ENCODE measurements at regions not wholly inside any gene's neighbourhood (a gene's known extent, or its start where the extent isn't known, plus 50 kb on each side); places are given as distances from the start of the nearest gene placed in this dataset.

GRCh38 chr10:47077941-47078340 is 166.7 kb downstream of the PTPN20 start:
- no peak for DNase-seq (ENCODE audit: low spot score)

- DNase-seq (ENCODE audit: low spot score), result no peak
These were observed 167.4 kb downstream of the PTPN20 start for GRCh38 chr10:47078393-47079203.

DNA sequence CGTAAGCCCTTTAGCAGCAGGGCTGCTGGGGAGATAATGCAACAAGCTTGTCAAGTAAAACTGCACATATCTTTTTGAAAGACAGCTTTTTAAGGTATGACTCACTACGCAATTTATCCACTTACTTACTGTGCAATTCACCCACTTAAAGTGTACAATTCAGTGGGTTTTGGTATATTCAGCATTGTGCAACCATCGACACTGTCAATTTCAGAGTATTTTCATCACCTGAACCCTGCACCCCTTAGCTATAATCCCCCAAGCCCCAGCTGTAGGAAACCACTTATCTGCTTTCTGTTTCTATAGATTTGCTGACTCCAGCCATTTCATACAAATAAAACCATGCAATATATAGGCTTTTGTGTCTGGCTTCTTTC is 168.0 kb downstream of the PTPN20 start:
- no peak for DNase-seq (ENCODE audit: low spot score)

- DNase-seq (ENCODE audit: low spot score), result no peak
These were observed 170.0 kb downstream of the PTPN20 start for GRCh38 chr10:47081264-47081663.

DNA sequence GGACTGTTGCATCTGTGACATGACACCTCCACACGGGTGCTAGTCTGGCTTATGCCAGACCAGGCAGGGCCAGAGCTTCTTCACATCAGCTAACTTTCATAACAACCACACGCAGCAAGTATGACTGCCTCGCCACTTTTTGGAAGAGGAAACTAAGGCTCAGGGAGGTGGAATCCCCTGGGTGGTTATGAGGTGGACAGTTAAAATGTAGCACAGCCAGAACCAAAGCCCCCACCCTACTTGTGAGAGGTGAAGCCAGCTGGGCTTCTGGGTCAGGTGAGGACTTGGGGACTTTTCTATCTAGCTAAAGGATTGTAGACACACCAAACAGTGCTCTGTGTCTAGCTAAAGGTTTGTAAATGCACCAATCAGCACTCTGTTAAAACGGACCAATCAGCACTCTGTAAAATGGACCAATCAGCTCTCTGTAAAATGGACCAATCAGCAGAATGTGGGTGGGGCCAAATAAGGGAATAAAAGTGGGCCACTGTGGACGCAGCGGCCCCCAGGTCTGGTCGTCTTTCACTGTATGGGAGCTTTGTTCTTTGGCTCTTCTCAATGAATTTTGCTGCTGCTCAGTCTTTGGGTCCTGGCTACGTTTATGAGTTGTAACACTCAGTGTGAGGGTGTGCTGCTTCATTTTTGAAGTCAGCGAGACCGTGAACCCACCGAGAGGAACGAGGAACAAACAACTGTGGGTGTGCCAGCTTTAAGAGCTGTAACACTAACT is 171.0 kb downstream of the PTPN20 start:
- DNase-seq (ENCODE audit: low spot score), result no peak

DNA sequence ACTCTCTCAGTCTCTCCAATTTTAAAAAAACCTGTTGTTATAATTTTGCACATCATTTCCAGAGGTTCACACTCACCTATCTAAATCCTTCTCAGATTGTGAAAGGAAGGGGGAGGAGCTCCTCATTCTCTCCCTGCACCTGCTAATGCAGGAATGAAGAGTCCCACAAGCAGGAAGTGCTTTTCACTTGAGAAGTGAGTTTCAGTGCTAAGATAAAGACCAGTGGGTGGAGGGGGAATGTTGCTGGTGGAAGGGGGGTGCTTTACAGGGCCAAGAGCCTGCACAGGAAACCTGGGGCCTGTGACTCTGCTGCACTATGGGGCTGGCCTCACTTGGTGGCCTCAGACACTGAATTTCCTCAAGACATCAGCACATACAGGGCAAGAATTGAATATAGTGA is 176.4 kb downstream of the PTPN20 start:
- DNase-seq (ENCODE audit: low spot score), result no peak

- DNase-seq (ENCODE audit: low spot score), result no peak
These were observed 177.6 kb downstream of the PTPN20 start for GRCh38 chr10:47088656-47089354.

DNA sequence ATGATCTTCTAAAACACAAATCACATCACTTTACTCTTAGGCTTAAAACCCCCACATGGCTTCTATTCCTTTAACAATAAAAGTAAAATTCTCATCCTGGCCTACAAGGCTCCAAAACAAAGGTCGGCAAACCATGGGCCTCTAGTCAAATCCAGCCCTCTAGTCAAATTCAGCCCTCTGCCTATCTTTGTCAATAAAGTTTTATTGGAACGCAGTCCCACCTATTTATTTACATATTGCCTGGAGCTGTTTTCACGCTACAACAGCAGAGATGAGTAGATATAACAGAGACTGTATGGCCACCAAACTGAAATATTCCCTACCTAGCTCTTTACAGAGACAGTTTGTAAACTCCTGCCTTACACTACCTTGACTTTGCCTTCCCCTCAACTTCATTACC is 178.8 kb downstream of the PTPN20 start:
- no peak for DNase-seq (ENCODE audit: low spot score)

GRCh38 chr10:47090903-47091302 is 179.7 kb downstream of the PTPN20 start:
- DNase-seq (ENCODE audit: low spot score), result no peak

- DNase-seq (ENCODE audit: low spot score), result no peak
These were observed 180.2 kb downstream of the PTPN20 start for GRCh38 chr10:47091421-47091820.

DNA sequence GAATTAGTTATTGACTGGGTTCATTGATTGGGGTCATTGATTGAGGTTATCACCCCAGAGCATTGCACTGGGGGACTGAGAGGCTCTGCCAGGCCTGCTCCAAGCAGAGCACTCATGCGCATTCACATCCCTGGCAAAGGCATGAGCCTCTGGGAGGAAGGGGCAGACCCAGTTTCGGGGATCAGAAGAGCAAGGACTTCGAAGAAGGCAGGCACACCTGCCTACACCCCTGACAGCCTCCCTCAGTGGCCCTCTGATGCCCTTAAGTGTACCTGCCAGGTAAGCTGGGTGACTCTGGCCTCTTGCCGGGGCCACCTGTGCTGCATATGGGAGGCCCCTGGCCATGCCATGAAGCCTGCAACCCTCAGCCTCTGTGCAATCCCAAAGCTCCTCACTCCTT is 181.1 kb downstream of the PTPN20 start:
- DNase-seq (ENCODE audit: low spot score), result no peak

DNA sequence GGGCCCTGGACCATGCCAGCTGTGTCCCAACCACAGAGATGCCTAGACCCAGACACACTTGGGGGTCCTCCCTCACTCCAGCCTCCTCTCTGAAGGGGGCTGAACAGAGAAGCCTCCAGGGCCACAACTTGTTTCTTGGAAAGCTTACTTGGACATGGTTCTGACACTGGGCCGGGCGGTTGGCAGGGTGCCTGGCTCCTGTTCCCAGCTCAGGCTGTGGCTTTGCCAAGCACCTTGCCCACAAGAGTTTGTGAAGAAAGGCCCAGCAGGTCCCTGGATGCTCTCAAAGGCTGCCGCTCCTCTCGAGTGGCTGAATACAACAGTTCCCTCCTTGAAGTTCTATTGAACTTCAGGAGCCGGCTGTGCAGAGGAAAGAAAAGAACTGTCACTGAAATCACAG is 181.6 kb downstream of the PTPN20 start:
- no peak for DNase-seq (ENCODE audit: low spot score)

- DNase-seq (ENCODE audit: low spot score), result no peak
These were observed 182.9 kb downstream of the PTPN20 start for GRCh38 chr10:47094126-47094525.

DNA sequence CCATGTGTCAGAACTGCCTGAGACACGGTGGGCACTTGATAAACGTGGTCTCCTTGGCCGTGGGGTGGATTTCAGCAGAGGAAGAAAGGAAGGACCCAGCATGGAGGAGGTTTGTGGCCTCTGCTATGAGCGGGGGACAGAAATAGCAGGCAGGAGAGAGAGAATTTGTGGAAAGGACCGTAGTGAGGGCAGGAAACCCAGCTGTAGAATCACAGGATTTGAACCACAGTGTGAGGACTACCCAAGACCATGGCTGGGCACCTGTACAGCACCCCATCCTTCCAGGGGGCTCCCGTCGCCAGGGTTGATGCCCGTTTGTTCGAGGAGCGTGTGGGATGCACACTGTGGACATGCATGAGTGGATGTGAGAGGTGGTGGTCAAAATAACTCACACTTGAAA is 183.4 kb downstream of the PTPN20 start:
- DNase-seq (ENCODE audit: low spot score), result no peak

GRCh38 chr10:47095211-47095610 is 184.0 kb downstream of the PTPN20 start:
- DNase-seq (ENCODE audit: low spot score), result no peak

DNA sequence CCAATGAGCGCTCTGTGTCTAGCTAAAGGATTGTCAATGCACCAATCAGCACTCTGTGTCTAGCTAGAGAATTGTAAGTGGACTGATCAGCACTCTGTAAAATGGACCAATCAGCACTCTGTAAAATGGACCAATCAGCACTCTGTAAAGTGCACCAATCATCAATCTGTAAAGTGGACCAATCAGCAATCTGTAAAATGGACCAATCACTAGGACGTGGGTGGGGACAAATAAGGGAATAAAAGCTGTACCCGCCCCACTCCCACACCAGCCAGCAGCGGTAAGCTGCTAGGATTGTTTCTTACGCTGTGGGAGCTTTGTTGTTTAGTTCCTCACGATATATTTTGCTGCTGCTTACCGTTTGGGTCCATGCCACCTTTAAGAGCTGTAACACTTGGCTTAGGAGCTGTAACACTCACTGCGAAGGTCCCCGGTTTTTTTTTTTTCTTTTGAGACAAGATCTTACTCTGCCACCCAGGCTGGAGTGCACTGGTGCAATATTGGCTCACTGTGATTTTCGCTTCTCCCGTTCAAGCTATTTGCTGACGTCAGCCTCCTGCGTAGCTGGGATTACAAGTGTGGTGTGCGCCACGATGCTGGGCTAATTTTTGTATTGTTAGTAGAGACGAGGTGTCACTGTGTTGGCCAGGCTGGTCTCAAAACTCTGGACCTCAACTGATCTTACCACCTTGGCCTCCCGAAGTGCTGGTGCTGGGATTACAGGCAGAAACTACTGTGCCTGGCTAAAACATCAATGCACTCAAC is 184.8 kb downstream of the PTPN20 start:
- DNase-seq (ENCODE audit: low spot score), result no peak

DNA sequence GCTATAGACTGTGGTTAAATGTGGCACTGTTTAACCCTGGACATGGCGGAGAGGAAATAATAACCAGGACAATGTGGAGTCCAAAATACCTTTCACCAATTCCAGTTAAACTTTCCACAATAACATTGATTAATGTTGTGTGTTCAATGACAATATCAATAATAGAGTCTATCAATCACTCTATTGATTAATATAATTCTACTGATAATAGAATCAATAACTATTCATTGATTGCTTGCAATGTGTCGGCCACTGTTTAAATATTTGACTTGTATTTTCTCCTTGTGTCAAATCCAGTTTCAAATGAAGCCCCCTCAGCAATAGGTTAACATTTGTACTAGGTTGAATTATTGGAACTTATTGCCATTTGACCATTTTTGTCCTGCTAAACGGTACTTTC is 187.0 kb downstream of the PTPN20 start:
- no peak for DNase-seq (ENCODE audit: low spot score)

GRCh38 chr10:47098964-47099363 is 187.7 kb downstream of the PTPN20 start:
- no peak for DNase-seq (ENCODE audit: low spot score)

GRCh38 chr10:47099474-47099873 is 188.2 kb downstream of the PTPN20 start:
- DNase-seq (ENCODE audit: low spot score), result no peak

GRCh38 chr10:47101196-47101595 is 190.0 kb downstream of the PTPN20 start:
- no peak for DNase-seq (ENCODE audit: low spot score)

- no peak for DNase-seq (ENCODE audit: low spot score)
These were observed 190.6 kb downstream of the PTPN20 start for GRCh38 chr10:47101807-47102206.

DNA sequence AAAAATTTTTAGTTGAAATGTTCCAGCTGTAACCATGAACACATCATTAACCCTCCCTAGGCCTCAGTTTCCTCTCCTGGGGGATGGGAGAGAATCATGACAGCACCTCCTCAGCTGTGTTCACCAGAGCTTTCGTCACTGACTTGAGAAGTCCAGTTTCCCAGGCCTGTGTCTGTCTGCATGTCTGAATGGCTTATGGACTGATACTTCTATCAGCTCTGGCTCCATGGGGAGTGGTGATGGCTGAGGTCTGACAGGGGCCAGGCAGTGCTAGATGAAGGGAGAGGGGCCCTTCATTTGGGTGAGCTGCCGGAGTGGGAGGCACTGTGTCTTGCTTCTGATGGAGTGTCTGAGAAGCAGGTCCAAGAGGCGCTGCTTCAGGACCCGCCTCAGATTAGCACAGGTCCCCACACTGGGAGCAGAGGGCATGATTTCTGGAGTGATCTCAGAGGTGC is 192.9 kb downstream of the PTPN20 start:
- no peak for DNase-seq (ENCODE audit: low spot score)

Data from AG20443 (cell line).